PFSK-1 (cell line): ENCODE measurements at regions not wholly inside any gene's neighbourhood (a gene's known extent, or its start where the extent isn't known, plus 50 kb on each side); places are given as distances from the start of the nearest gene placed in this dataset.

Experiments used
- FOXP2 ChIP-seq: optimal IDR thresholded peaks from 2 replicates; pipeline ENCODE3; 2011; ENCODE audit warnings: borderline replicate concordance, control low read depth, inconsistent platforms; ENCODE audit not compliant: insufficient read depth; ENCODE audit errors: extremely low read length, extremely low read depth
- POLR2AphosphoS5 ChIP-seq: IDR thresholded peaks from 2 replicates; pipeline ENCODE4 v1.6.1; 2012; ENCODE audit warnings: low read depth, mild to moderate bottlenecking, control low read depth, low read length, moderate library complexity
- REST ChIP-seq, 2 experiments: IDR thresholded peaks; 2 replicates each; pipeline versions ENCODE4 v1.6.1 to v1.8.0; 2011 to 2012; ENCODE audit warnings: low read depth in 2 of 2, low read length in 2 of 2, control low read depth in 1 of 2, inconsistent platforms in 1 of 2, mild to moderate bottlenecking in 1 of 2, moderate library complexity in 1 of 2; ENCODE audit not compliant: insufficient read depth in 1 of 2
- SIN3A ChIP-seq: IDR thresholded peaks from 2 replicates; pipeline ENCODE4 v1.6.1; 2012; ENCODE audit warnings: mild to moderate bottlenecking, low read length, moderate library complexity, borderline replicate concordance; ENCODE audit not compliant: insufficient read depth
- TAF1 ChIP-seq: IDR thresholded peaks from 2 replicates; pipeline ENCODE4 v1.6.1; 2012; ENCODE audit warnings: low read length, control low read depth, borderline replicate concordance; ENCODE audit not compliant: insufficient read depth

GRCh38 chr4:127364911-127365310 is 267.8 kb upstream of the INTU start:
- TF ChIP-seq REST (IDR thresholded peaks at IDR 0.05; ENCODE audit: insufficient read depth in 1 of 2, low read depth in 2 of 2, low read length in 2 of 2): no peak
- no peak for TF ChIP-seq POLR2AphosphoS5
- no peak for TF ChIP-seq SIN3A
- TF ChIP-seq TAF1: no peak
- no peak for TF ChIP-seq FOXP2

GRCh38 chr4:127370604-127371003 is 262.2 kb upstream of the INTU start:
- TF ChIP-seq FOXP2 (no peak), POLR2AphosphoS5 (no peak), TAF1 (no peak), REST (IDR thresholded peaks at IDR 0.05; ENCODE audit: insufficient read depth in 1 of 2, low read depth in 2 of 2, low read length in 2 of 2) (no peak), SIN3A (no peak; the same call in 1 of the 2 replicates)

GRCh38 chr4:127379499-127379898 is 253.3 kb upstream of the INTU start:
- TF ChIP-seq TAF1: no peak

- TF ChIP-seq REST (IDR thresholded peaks at IDR 0.05; ENCODE audit: insufficient read depth in 1 of 2, low read depth in 2 of 2, low read length in 2 of 2) (no peak), TAF1 (no peak), FOXP2 (no peak), SIN3A (no peak), POLR2AphosphoS5 (no peak)
These were observed 249.1 kb upstream of the INTU start for GRCh38 chr4:127383666-127384065.

- TF ChIP-seq REST (IDR thresholded peaks at IDR 0.05; ENCODE audit: insufficient read depth in 1 of 2, low read depth in 2 of 2, low read length in 2 of 2): no peak
- TF ChIP-seq TAF1: no peak
- no peak for TF ChIP-seq SIN3A
- no peak for TF ChIP-seq POLR2AphosphoS5
- no peak for TF ChIP-seq FOXP2
These were observed 238.2 kb upstream of the INTU start for GRCh38 chr4:127394516-127394915.
